ENCODE measurements at regions not wholly inside any gene's neighbourhood (a gene's known extent, or its start where the extent isn't known, plus 50 kb on each side); places are given as distances from the start of the nearest gene placed in this dataset.

DNA sequence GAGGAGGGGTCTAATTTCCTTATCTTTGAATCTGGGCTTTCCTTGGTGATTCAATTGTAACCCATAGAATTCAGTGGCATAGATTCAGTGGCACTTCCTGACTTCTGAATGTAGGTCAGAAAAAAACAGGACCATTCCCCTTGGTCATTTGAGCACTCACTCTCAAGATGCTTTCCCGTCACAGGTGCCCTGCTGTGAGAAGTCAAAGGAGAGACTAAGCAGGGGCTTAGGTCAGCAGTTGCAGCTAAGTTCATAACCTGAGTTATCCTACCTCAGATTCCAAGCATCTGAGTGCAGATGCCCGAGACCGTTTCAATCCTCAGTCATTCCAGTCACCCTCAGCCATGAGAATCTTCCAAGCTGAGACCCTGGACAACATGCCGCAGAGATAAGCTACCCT lies 506.6 kb downstream of the FRK start (continued):
- no peak for TF ChIP-seq CTBP2 (IDR thresholded peaks at IDR 0.05; ENCODE audit: borderline replicate concordance, insufficient read depth, insufficient read length, low read length)
- no peak for TF ChIP-seq FOSL1 (IDR thresholded peaks at IDR 0.05; ENCODE audit: insufficient read depth, low read depth, low read length)
- no peak for TF ChIP-seq CHD2 (IDR thresholded peaks at IDR 0.05; ENCODE audit: low read length)
